Progenitor cell of endocrine pancreas (in vitro differentiated cells): ENCODE measurements at regions not wholly inside any gene's neighbourhood (a gene's known extent, or its start where the extent isn't known, plus 50 kb on each side); places are given as distances from the start of the nearest gene placed in this dataset.
"Not testable (repeated sequence)": the region's sequence is repeated elsewhere in the genome, so short reads cannot be mapped to it uniquely, and the experiment has no call there.

Source experiments
- DNase-seq: peaks from one replicate; pipeline ENCODE4 v3.0.0; 2021; ENCODE audit warnings: low spot score; ENCODE audit not compliant: unreplicated experiment
- H3K27ac Mint-ChIP-seq: 2 replicates; pipeline ENCODE4 v1.8.0; 2021; ENCODE audit warnings: mild to moderate bottlenecking, moderate library complexity, mixed read lengths
- H3K27me3 Mint-ChIP-seq: 2 replicates; pipeline ENCODE4 v1.8.0; 2021; ENCODE audit warnings: mixed read lengths
- H3K36me3 Mint-ChIP-seq: 2 replicates; pipeline ENCODE4 v1.8.0; 2022; ENCODE audit warnings: mixed read lengths; ENCODE audit not compliant: insufficient read depth
- H3K4me1 Mint-ChIP-seq: 2 replicates; pipeline ENCODE4 v1.8.0; 2021; ENCODE audit warnings: low read depth, mixed read lengths
- H3K4me3 Mint-ChIP-seq: 2 replicates; pipeline ENCODE4 v1.8.0; 2021; ENCODE audit warnings: low read depth, mild to moderate bottlenecking, moderate library complexity, mixed read lengths
- H3K9me3 Mint-ChIP-seq: 2 replicates; pipeline ENCODE4 v1.8.0; 2021; ENCODE audit warnings: low read depth, mixed read lengths
- TF ChIP-seq, protein P1 (sequence below): fragments of 200-600 bp; sonication (generic); IDR thresholded peaks from one replicate; pipeline ENCODE4 v1.5.0; 2021; ENCODE audit warnings: antibody characterized with exemption, mild to moderate bottlenecking; ENCODE audit not compliant: unreplicated experiment

DNA sequence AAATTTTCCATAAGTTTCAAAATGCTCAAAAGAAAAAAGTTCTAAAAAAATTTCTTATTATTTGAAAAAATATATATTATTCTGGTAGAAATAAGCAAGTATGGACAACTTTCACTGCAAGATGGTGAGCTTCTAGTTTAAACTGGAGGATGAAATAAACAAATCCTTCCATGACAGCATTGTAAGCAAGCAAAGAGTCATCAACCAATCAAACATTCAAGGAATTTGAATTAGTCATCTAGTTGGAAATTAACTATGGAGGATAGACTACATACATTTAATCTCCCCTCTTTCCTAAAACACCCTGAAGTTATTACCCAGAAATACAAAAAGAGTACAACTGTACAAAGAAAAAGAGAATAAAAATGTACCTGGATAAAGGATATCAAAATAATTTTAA lies 51.0 kb upstream of the IRX5 start:
- no peak overlapping the region for H3K27ac Mint-ChIP-seq
- peaks cover 2% of the 10 kb centered on the region for H3K36me3 Mint-ChIP-seq
- H3K9me3 Mint-ChIP-seq: peaks cover 9% of the 10 kb centered on the region
- H3K4me1 Mint-ChIP-seq: no peaks in the 10 kb centered on the region
- H3K4me3 Mint-ChIP-seq: no peak overlapping the region
- TF ChIP-seq, protein P1, sequence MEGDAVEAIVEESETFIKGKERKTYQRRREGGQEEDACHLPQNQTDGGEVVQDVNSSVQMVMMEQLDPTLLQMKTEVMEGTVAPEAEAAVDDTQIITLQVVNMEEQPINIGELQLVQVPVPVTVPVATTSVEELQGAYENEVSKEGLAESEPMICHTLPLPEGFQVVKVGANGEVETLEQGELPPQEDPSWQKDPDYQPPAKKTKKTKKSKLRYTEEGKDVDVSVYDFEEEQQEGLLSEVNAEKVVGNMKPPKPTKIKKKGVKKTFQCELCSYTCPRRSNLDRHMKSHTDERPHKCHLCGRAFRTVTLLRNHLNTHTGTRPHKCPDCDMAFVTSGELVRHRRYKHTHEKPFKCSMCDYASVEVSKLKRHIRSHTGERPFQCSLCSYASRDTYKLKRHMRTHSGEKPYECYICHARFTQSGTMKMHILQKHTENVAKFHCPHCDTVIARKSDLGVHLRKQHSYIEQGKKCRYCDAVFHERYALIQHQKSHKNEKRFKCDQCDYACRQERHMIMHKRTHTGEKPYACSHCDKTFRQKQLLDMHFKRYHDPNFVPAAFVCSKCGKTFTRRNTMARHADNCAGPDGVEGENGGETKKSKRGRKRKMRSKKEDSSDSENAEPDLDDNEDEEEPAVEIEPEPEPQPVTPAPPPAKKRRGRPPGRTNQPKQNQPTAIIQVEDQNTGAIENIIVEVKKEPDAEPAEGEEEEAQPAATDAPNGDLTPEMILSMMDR: no peak
- DNase-seq: no peak
- H3K27me3 Mint-ChIP-seq: no peaks in the 10 kb centered on the region

DNA sequence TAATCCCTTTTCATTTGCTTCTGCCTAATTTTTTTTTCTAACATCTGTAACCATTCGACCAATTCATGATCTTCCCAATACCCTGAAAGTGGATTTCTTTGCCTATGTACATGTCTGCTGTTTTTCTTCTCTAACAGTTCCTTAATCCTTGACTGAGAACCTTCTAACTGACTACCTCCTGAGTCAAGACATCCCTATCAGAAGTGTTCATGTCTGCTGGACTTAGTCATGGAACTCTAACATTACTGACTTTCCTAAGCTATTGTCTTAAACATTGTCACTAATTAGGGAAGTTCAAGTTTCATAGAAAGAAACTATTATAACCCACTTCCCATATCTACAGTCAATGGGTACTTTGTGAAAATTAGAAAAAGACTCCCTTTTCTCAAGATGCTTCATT lies 52.4 kb upstream of the IRX5 start:
- TF ChIP-seq, protein P1: no peak
- Mint-ChIP-seq H3K36me3 (no peaks in the 10 kb centered on the region), H3K4me3 (no peak overlapping the region), H3K9me3 (peaks cover 3% of the 10 kb centered on the region), H3K27ac (no peak overlapping the region), H3K27me3 (peaks cover 3% of the 10 kb centered on the region), H3K4me1 (no peaks in the 10 kb centered on the region)
- DNase-seq: no peak

DNA sequence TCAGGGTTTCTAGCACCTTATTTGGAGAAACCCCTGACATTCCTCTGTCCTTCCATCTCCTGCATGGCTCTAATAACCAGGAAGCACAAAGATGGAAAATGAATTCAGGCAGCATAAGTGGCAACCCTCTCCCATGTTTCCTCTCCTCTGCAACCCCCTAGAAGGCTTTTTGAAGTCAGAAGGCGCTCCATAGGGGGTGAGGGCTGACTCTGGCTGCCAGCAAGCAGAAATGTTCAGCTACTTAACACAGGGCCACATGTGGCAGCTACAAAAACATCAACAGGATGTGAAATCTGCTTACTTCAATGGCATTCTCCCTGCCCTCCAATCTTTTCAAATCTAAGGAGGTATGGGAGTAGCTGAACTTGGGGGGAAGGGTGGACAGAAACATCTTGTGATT lies 55.2 kb upstream of the IRX5 start:
- no peak overlapping the region for H3K27ac Mint-ChIP-seq
- no peaks in the 10 kb centered on the region for H3K36me3 Mint-ChIP-seq
- H3K9me3 Mint-ChIP-seq: no peaks in the 10 kb centered on the region
- peaks cover 3% of the 10 kb centered on the region for H3K27me3 Mint-ChIP-seq
- TF ChIP-seq, protein P1: no peak
- H3K4me1 Mint-ChIP-seq: no peaks in the 10 kb centered on the region
- no peak for DNase-seq
- no peak overlapping the region for H3K4me3 Mint-ChIP-seq

- H3K27me3 Mint-ChIP-seq, H3K36me3 Mint-ChIP-seq, H3K27ac Mint-ChIP-seq, DNase-seq, H3K9me3 Mint-ChIP-seq, H3K4me3 Mint-ChIP-seq, H3K4me1 Mint-ChIP-seq: not testable (repeated sequence)
Observed at GRCh38 chr16:54873716-54874373, 56.8 kb upstream of the IRX5 start.

DNA sequence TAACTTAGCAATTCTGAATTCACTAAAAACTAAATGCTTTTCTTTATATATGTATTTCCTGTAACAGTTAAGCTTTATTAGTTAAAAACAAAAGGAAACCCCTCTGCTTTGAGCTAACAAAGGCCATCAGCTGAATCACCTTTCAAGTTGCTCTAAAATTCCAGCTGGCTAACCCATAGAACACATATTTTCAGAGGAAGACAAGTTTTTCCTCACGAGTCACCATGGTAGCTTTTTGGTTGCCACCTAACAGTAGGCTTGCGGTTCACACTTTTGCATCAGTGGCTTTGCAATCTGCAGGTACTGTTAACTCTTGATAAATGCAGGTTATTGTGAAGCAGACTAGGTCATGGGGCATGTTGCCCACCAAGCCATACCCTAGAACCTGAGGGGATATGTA lies 57.6 kb upstream of the IRX5 start:
- H3K4me3 Mint-ChIP-seq: no peak overlapping the region
- no peaks in the 10 kb centered on the region for H3K36me3 Mint-ChIP-seq
- no peaks in the 10 kb centered on the region for H3K4me1 Mint-ChIP-seq
- TF ChIP-seq, protein P1: no peak
- DNase-seq: no peak
- peak overlapping the region; percentile 37 for H3K27ac Mint-ChIP-seq
- peaks cover 3% of the 10 kb centered on the region for H3K27me3 Mint-ChIP-seq
- H3K9me3 Mint-ChIP-seq: no peaks in the 10 kb centered on the region

GRCh38 chr16:54870151-54870550 lies 60.5 kb upstream of the IRX5 start:
- Mint-ChIP-seq H3K27me3 (peaks cover 3% of the 10 kb centered on the region), H3K36me3 (no peaks in the 10 kb centered on the region), H3K9me3 (no peaks in the 10 kb centered on the region), H3K4me3 (no peak overlapping the region), H3K4me1 (no peaks in the 10 kb centered on the region), H3K27ac (no peak overlapping the region)
- DNase-seq: no peak
- TF ChIP-seq, protein P1: no peak
